SJCRH30 (cell line): ENCODE measurements at regions not wholly inside any gene's neighbourhood (a gene's known extent, or its start where the extent isn't known, plus 50 kb on each side); places are given as distances from the start of the nearest gene placed in this dataset.
A peak's percentile ranks its signal among the peaks of the same experiment; 100 is the strongest.

ENCODE experiments used
- DNase-seq, 2 experiments: peaks; one replicate each; pipeline ENCODE4 v3.0.0-alpha.2; 2015 to 2020
- H3K27ac ChIP-seq: fragments of 250-450 bp; sonication (Bioruptor Pico); 2 replicates; pipeline ENCODE4 v1.5.1; 2020; ENCODE audit warnings: mild to moderate bottlenecking, moderate library complexity
- H3K27me3 ChIP-seq: fragments of 250-450 bp; sonication (Bioruptor Pico); 2 replicates; pipeline ENCODE4 v1.5.1; 2020; ENCODE audit warnings: mild to moderate bottlenecking, moderate library complexity
- H3K36me3 ChIP-seq: fragments of 250-450 bp; sonication (Bioruptor Pico); 2 replicates; pipeline ENCODE4 v1.5.1; 2020; ENCODE audit warnings: mild to moderate bottlenecking, moderate library complexity
- H3K4me1 ChIP-seq: fragments of 250-450 bp; sonication (Bioruptor Pico); 2 replicates; pipeline ENCODE4 v1.5.1; 2020; ENCODE audit warnings: mild to moderate bottlenecking, moderate library complexity
- H3K4me3 ChIP-seq: fragments of 250-450 bp; sonication (Bioruptor Pico); 2 replicates; pipeline ENCODE4 v1.5.1; 2020; ENCODE audit warnings: mild to moderate bottlenecking, moderate library complexity
- H3K9me3 ChIP-seq: fragments of 250-450 bp; sonication (Bioruptor Pico); replicated peaks from 2 replicates; pipeline ENCODE4 v1.5.1; 2020; ENCODE audit warnings: mild to moderate bottlenecking, moderate library complexity

DNA sequence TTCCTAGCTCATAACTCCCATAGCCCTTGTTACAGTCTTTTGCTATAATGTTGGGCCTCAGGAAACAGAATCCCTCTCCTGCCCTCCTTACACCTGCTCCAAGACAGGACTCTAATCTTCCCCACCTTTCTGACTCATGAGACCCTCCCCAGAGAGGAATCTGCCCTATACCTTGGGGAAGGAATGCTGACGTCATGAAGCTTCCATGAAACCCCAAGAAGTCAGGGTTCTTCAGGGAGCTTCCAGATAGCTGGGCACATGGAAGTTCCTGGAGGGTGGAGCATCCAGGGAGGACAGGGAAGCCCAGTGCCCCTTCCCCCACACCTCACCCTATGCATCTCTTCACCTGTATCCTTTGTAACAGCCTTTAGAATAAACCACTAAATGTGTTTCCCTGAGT is 285.7 kb downstream of the SOX9 start:
- H3K36me3 ChIP-seq: no peaks in the 10 kb centered on the region
- no peak overlapping the region for H3K27ac ChIP-seq
- no peak overlapping the region for H3K4me3 ChIP-seq
- no peaks in the 10 kb centered on the region for H3K27me3 ChIP-seq
- DNase-seq: no peak
- H3K9me3 ChIP-seq: no peaks in the 10 kb centered on the region
- peaks cover 28% of the 10 kb centered on the region for H3K4me1 ChIP-seq

DNA sequence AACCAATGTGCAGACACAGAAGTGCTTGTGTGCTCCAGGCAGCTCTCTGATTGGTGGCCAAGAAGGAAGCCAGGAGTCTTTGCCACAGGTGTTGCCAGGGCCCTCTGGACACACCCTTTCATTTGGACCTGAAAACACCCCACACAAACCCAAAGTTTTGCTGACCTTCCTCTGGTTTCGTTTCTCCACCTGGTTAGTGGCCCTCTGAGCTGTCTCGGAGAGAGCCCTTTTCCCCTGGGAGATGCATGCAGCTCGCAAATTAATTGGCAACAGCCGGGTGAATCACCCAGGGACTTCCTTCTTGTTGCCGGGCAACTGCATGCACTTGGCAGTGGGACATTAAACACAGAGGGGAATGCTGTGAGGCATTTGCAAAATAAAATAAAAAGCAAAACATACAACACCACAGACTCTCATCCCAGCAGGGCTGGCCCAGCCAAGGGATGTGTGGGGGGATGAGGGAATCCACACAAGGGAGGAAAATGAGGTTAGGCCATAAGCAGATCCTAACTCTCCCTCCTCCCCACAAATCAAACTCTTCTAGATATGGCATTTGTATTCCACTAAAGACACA is 286.6 kb downstream of the SOX9 start:
- Histone ChIP-seq H3K27me3 (no peaks in the 10 kb centered on the region), H3K4me3 (peak overlapping the region; percentile 25), H3K36me3 (no peaks in the 10 kb centered on the region), H3K27ac (peak overlapping the region; percentile 45; the same call in 1 of the 2 replicates), H3K9me3 (no peaks in the 10 kb centered on the region), H3K4me1 (peaks cover 28% of the 10 kb centered on the region)
- peak; percentile 92 to 94 for DNase-seq

DNA sequence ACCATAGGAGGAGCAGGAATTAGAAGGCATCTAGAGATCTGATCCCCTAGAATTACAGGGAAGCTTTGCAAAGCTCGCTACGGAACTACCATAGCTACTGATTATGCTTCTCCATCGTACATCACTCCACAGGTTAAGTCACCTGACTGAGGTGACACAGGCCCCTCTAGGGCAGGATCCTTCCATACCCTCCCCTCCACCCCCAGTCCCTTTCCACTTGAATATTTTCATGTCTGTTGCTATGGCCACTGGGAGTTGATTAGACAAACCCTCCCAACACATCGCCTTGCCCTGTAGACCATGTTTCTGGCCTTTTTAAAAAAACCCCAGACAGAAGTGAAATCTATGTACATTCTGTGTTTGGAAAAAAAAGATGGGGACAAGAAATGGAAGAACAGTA is 287.1 kb downstream of the SOX9 start:
- H3K4me1 ChIP-seq: peaks cover 28% of the 10 kb centered on the region
- H3K9me3 ChIP-seq: no peaks in the 10 kb centered on the region
- H3K36me3 ChIP-seq: no peaks in the 10 kb centered on the region
- no peak overlapping the region for H3K4me3 ChIP-seq
- no peak for DNase-seq
- no peaks in the 10 kb centered on the region for H3K27me3 ChIP-seq
- H3K27ac ChIP-seq: peak overlapping the region; percentile 45; the same call in 1 of the 2 replicates

DNA sequence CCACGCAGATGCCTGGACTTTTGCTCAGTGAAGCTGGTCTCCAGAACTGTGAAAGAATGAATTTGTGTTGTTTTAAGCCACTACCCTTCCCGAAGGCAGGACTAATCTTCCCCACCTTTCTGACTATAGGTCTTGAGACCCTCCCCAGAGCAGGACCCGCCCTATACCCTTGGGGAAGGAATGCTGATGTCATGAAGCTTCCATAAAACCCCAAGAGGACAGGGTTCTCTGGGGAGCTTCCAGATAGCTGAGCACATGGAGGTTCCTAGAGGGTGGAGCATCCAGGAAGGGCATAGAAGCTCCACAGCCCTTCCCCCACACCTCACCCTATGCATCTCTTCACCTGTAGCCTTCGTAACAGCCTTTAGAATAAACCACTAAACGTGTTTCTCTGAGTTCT is 287.8 kb downstream of the SOX9 start:
- DNase-seq: no peak
- Histone ChIP-seq H3K9me3 (no peaks in the 10 kb centered on the region), H3K4me1 (peaks cover 28% of the 10 kb centered on the region), H3K4me3 (no peak overlapping the region), H3K27me3 (no peaks in the 10 kb centered on the region), H3K36me3 (no peaks in the 10 kb centered on the region), H3K27ac (no peak overlapping the region)

DNA sequence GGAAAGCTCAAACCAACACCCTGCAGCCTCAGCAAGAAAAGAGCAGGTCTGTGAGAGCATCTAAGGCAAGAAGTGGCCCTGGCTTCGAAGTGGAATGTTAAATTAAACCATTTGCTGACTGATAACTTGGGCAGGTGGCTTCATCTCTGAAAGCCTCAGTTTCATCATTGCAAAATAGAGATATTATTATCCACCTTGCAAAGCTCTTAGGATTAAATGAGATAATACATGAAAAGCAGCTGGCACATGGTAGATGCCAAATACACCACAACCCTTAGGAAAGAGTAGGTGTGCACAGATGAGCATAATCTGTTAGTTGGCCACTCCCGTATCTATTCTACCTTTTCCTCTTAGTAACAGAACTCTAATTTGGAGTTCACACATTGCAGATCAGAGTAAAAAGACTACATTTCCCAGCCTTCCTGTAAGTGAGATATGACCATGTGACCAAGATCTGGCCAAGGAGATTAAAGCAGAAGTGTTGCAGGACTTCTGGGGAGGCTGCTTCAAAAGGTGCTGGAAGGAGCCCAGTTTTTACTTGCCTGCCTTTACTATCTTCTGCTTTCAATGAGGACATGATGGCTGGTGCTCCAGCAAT is 288.7 kb downstream of the SOX9 start:
- Histone ChIP-seq H3K4me1 (peaks cover 28% of the 10 kb centered on the region), H3K27me3 (no peaks in the 10 kb centered on the region), H3K4me3 (no peak overlapping the region), H3K27ac (no peak overlapping the region), H3K36me3 (no peaks in the 10 kb centered on the region), H3K9me3 (no peaks in the 10 kb centered on the region)
- DNase-seq: peak in 1 of 2 experiments; percentile 40

DNA sequence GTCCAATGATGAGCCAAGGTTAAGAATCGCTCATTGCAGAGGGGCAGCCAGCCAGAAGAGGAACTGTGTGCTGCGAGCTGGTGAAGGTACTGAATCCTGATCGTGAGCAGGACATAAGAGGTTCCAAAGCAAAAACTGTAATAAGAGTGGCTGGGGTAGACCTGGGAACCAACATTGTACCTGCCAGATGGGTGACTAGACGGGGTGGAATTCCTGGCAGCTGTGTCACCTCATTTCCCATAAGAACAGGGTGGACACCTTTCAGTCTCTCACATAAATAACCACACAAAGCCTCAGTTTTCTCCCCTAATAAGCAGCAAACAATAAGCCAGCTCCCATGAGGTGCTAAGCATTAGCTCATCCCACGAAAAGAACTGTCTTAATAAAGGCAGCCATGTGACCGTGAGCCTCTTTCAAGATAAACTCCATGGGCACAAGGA is 290.3 kb downstream of the SOX9 start:
- DNase-seq: no peak
- H3K9me3 ChIP-seq: no peaks in the 10 kb centered on the region
- no peaks in the 10 kb centered on the region for H3K36me3 ChIP-seq
- H3K27me3 ChIP-seq: no peaks in the 10 kb centered on the region
- no peak overlapping the region for H3K27ac ChIP-seq
- H3K4me1 ChIP-seq: peaks cover 44% of the 10 kb centered on the region
- no peak overlapping the region for H3K4me3 ChIP-seq

DNA sequence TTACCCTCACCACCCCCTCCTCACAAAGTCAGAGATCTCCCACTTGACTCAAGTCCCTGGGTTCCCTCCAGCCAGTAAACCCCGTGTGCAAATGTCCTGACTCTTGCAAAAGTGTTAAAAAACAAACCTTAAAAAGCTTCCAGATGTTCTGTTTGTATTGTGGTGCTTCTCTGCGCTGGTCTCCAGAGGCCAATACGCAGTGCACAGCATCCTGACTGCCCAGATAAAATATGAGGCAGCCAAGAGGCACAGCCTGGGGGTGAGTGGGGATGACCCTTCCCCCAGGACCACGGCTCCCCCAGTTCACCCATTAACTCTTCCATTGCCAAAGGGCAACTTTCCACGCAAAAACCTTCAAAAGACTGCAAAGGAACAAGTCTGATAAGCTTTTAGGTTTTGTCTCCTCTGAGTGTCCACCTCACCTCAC is 291.8 kb downstream of the SOX9 start:
- H3K9me3 ChIP-seq: peaks cover 10% of the 10 kb centered on the region
- no peak for DNase-seq
- no peaks in the 10 kb centered on the region for H3K36me3 ChIP-seq
- no peak overlapping the region for H3K4me3 ChIP-seq
- H3K4me1 ChIP-seq: peaks cover 37% of the 10 kb centered on the region
- no peak overlapping the region for H3K27ac ChIP-seq
- no peaks in the 10 kb centered on the region for H3K27me3 ChIP-seq

DNA sequence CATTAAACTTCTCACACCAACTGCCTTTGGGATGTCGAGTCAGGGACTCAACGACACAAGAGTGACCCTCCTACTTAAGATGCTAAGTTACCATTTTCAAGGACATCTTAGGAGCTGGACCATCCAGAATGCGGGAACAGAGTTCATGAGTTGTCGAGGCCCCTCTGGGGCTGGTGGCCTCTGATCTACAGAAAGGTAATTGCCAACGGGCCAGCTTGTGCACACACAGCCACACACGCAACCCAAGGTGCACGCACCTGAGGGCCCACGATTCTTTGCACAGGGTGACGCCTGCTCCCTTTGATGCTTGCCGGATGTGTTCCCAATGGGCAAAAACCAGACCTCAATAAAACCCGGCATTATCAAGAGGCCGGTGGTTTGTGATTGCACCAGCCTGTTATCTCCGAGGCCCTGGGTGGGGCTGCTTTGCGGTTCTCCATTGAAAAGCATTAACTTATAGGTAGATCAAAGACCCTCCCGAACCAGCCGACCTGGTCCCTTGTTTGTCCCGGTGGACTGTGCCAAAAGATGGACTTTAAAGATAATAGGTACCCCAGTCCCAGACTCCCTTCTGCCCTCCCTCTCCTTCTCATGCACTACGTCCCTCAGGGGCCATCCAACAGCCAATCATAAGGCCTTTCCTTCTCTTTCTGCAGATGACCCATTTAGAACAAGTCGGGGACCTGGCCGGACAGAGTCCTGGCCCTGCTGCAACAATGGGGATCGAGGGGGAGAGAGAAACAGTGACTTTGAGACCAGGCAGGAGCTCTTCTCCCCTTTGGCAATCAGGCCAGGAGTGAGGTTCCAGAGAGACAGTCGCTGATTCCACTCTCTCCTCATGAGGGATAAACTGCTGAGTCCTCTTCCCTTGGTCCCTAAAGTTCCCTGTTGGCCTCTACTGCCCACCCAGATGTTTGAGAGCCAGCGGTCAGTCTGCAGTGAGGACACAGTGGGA is 292.5 kb downstream of the SOX9 start:
- Histone ChIP-seq H3K4me1 (peaks cover 31% of the 10 kb centered on the region), H3K27me3 (no peaks in the 10 kb centered on the region), H3K36me3 (no peaks in the 10 kb centered on the region), H3K9me3 (peaks cover 11% of the 10 kb centered on the region), H3K4me3 (no peak overlapping the region), H3K27ac (no peak overlapping the region)
- no peak for DNase-seq

DNA sequence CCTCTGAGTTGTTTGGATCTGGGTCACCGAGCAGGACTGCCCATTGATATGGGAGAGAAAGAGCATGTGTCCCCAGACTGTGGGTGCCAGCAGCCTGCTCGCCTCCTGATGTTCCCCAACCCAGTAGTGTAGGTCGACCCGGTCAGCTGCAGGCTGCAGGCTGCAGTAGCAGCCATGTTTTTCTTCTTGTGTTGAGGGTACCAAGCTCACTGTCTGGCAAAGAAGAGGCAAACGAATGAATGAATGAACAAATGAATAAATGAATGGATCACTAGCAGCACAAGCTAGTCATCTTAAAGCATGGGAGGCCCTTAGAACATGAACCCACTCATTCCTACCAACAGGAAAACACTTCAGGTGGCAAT is 293.2 kb downstream of the SOX9 start:
- H3K9me3 ChIP-seq: peaks cover 11% of the 10 kb centered on the region
- H3K4me3 ChIP-seq: no peak overlapping the region
- no peak for DNase-seq
- no peaks in the 10 kb centered on the region for H3K36me3 ChIP-seq
- H3K4me1 ChIP-seq: peaks cover 30% of the 10 kb centered on the region
- H3K27me3 ChIP-seq: no peaks in the 10 kb centered on the region
- H3K27ac ChIP-seq: no peak overlapping the region

DNA sequence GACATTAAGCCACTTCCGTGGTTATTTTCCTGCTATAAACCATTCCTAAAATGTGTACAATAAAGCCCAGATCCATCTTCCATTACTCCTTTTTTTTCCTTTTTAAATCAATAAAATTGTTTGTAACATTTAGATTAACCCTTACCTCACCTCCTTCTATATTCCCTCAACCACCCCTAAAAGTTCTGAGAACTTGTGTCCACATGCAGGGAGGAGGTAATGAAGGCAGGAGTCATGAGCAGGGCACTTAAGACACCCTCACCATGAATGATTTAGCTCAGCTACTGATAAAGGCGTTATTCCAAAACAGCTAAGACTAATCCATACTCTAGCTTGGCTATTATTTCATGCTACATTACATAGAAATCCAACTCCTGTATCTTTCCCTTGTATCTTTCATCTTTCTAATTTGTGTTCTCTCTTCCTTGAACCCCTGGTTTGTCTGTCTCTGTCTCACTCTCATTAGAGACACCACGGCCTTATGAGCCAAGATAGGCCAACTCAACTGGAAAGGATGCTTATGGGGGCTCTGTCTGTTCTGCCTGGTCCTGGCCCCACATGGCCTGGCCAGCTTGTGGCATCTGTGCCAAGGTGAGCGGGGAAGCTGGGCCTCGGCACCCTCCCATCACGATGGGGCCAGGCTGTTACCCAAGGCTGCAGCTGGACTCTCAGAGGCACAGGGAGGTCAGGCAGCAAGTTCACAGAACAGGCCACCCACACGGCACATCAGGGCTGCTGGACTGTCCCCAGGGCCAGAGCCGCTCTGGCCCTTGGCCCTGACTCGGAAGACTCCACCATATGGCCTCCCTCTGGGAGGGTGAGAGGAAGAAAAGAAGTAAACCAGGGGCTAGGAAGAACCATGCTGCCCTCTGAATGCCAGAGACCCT is 294.4 kb downstream of the SOX9 start:
- H3K4me3 ChIP-seq: no peak overlapping the region; the same call in 1 of the 2 replicates
- H3K27me3 ChIP-seq: no peaks in the 10 kb centered on the region
- DNase-seq: peak; percentile 27 to 64
- H3K4me1 ChIP-seq: peaks cover 33% of the 10 kb centered on the region
- H3K36me3 ChIP-seq: no peaks in the 10 kb centered on the region
- peak overlapping the region; percentile 74 for H3K27ac ChIP-seq
- peaks cover 11% of the 10 kb centered on the region for H3K9me3 ChIP-seq

DNA sequence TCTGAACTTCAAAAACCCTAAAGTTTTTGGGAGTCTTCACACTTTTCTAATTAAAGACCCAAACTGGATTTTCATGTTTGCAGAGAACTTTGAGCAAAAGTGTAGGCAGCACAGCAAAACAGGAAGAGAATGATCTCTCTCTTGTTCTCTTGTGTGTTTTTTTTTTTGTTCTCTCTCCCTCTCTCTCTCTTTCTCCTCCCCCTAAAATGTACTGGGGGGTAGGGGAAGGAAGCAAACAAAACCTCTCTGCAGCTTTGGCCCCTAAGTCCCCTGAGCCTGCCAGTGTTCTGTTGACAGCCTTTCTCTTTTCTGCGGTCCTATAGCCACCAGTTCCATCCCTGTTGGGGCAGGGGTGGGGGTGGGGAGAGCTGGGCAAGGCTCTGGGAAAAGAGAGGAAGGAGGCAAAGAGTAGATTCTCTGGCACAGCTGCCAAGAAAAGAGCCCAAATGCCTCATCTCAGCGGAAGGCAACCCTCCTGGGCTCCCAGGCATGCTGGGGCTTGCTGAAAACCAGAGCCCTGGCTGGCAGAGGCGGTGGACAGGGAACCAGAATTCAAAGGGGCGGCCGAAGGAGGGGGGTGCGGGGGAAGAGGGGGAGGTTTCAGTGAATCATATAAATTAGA is 295.3 kb downstream of the SOX9 start:
- Histone ChIP-seq H3K4me3 (no peak overlapping the region; the same call in 1 of the 2 replicates), H3K36me3 (no peaks in the 10 kb centered on the region), H3K27me3 (no peaks in the 10 kb centered on the region), H3K9me3 (peaks cover 11% of the 10 kb centered on the region), H3K4me1 (peaks cover 42% of the 10 kb centered on the region), H3K27ac (peak overlapping the region; percentile 74)
- peak; percentile 94 to 96 for DNase-seq

DNA sequence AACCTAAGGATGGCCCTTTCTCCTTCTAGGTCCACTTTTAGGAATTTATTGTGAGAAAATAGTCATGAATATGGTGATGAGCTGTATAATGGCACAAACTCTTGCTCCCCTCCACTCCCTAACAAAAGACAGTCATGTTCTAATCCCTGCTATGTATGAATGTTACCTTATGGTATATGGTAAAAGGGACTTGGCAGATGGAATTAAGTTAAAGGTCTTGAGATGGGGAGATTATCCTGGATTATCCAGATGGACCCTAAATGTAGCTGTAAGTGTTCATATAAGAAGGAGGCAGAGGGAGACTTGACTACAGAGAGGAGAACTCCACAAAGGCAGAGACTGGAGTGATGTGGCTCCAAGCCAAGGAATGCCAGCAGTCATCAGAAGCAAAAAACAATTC is 296.1 kb downstream of the SOX9 start:
- no peak for DNase-seq
- Histone ChIP-seq H3K4me3 (no peak overlapping the region), H3K27me3 (no peaks in the 10 kb centered on the region), H3K36me3 (no peaks in the 10 kb centered on the region), H3K9me3 (peaks cover 11% of the 10 kb centered on the region), H3K27ac (peak overlapping the region; percentile 74), H3K4me1 (peaks cover 49% of the 10 kb centered on the region)

DNA sequence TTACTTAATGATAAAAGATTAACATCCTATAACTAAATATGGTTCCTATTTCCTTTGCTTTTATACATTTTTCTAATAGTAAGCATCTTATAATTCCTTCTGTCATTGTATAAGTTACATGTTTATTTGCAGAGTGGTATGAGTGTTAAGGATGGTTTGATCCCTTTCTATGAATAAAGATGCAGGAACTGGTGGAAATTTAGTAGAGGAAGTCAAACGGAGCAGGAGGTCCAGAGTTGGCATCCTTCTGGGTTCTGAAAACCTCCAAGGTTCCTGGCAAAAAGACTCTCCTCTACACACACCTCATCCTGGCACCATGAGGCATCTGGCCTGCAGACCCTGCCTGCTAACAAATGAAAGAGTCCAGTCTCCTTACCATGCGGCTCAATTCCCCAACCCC is 296.8 kb downstream of the SOX9 start:
- Histone ChIP-seq H3K4me3 (no peak overlapping the region), H3K4me1 (peaks cover 56% of the 10 kb centered on the region), H3K36me3 (no peaks in the 10 kb centered on the region), H3K27me3 (no peaks in the 10 kb centered on the region), H3K9me3 (peaks cover 11% of the 10 kb centered on the region), H3K27ac (no peak overlapping the region)
- no peak for DNase-seq
